HEK293T (cell line): ENCODE measurements at regions not wholly inside any gene's neighbourhood (a gene's known extent, or its start where the extent isn't known, plus 50 kb on each side); places are given as distances from the start of the nearest gene placed in this dataset.

Experiments used
- BHLHE40 ChIP-seq: fragments of 450-650 bp; IDR thresholded peaks from 2 replicates; pipeline ENCODE4 v1.6.1; 2016; ENCODE audit warnings: mild to moderate bottlenecking, moderate library complexity, borderline replicate concordance
- FOXA1 ChIP-seq: fragments of 450-650 bp; IDR thresholded peaks from 2 replicates; pipeline ENCODE4 v1.6.1; 2016; ENCODE audit warnings: mild to moderate bottlenecking
- NFRKB ChIP-seq: fragments of 450-650 bp; IDR thresholded peaks from 2 replicates; pipeline ENCODE4 v1.6.1; 2016; ENCODE audit warnings: mild to moderate bottlenecking, moderate library complexity
- SP1 ChIP-seq: fragments of 450-650 bp; IDR thresholded peaks from 2 replicates; pipeline ENCODE4 v1.6.1; 2017
- SUZ12 ChIP-seq: fragments of 450-650 bp; IDR thresholded peaks from 2 replicates; pipeline ENCODE4 v1.6.1; 2016; ENCODE audit warnings: mild to moderate bottlenecking

DNA sequence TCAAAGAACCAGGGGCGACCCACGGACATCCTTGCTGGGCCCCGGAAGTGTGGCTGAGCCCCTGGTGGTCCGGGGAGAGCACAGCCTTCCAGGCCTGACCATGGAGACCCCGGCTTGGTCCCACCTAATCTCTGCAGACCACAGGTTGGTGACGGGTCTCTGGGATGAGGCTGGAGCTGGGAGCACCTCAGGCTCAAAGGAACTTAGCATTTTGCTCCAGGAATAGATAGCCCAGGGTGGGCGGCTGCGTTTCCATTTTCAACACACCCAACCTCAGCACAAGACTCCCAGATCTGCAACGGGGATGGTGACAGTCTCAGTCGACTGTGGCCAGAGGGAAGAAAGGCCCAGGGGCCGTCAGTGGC lies 58.5 kb downstream of the FOXL3 start:
- TF ChIP-seq FOXA1 (no peak), BHLHE40 (no peak), SP1 (no peak), SUZ12 (no peak), NFRKB (no peak)
